GM18519 (cell line): ENCODE measurements at regions not wholly inside any gene's neighbourhood (a gene's known extent, or its start where the extent isn't known, plus 50 kb on each side); places are given as distances from the start of the nearest gene placed in this dataset.

Experiments
- ATAC-seq: cut with Tn5 transposase; IDR thresholded peaks from one replicate; pipeline ENCODE4 v1.9.1; 2021; ENCODE audit warnings: mild to moderate bottlenecking, moderate library complexity; ENCODE audit not compliant: unreplicated experiment, low FRiP score

DNA sequence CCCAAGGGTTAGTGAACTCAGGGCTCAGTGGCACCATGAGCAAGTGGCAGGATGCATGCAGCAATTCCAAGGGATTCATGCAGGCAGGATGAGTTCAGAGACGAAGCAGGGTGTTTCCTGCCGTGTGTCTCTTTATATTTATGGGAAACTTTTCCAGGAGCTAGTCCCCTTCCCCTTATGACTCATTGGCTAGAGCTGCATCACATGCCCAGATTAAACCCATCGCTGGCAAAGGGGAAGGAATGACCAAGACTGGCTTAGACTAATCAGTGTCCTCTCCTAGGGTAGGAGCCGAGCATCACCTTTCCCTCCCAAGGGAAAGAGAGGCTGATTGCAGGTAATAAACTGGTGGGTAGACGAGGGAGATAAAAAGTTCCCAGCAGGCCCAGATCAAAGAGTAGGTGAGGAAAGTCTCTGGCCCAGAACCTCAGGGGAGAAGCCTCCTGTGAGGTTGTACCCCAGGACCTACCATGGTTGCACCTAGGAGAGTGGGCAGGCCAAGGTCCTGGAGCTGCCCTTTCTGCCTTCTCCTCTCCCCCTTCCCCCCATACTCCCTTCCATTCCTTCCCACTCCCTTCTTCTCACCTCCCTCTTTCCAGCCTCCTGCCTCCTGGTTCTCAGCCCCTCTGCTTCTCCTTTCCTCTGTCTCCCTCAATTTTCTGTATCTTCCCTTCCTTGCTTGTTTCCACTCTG is 67.8 kb upstream of the ITGA11 start:
- ATAC-seq = no peak

DNA sequence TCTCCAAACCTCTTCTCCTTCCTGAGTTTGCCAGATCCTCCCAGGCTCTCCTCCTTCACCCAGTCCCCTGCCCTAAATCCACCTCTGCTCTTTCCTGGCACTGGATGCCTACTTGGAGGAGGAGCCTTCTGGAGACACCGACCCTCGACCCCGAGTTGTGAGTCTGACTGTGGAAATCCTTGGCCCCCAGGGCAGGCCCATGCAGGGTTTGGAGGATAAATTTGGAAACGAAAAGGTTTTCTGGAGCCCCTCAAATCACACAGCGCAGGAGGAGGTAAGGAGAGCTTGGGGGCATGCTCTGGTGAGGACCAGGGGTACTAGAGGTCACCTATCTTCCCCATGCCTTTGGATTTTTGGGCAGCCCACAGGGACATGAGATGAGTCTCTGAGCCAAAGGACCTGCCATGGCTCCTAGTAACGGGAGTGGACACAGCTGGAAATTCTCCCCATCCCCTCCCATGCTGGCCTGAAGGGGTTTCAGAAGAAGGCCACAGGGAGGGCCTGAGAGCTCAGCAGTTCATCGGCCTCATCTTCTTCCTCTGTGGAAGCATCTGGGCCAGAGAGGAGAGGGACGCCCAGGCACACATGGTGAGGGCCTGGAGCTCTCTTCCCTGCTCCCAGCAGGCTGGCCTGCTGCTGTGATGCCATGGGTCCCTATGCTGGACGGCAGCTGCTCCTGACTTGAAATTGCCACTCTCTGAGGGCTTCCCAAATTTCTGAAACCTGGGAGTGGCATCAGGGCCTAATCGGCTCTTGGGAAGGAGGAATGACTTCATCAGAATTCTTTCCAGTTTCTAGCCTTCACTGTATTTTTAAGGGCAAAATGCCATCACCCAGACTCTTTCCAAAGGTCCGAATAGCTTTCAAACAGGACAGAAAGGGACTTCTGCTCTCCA is 68.6 kb upstream of the ITGA11 start:
- no peak for ATAC-seq

DNA sequence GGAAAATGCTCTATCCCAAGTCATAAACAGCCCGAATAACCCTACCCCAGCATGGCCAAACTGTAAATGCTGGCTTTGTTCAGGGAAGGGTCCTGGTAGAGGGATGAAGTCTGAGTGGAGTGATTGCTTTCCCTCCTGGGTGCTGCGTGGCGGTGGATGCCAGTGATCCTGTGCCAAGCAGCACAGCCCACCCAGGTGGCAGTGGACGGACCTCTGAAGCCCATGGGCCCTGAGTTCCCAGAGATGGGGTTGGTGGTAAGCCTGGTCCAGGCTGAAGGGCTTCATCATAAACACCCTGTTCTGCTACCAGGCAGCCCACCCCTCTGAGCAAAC is 69.3 kb upstream of the ITGA11 start:
- no peak for ATAC-seq

DNA sequence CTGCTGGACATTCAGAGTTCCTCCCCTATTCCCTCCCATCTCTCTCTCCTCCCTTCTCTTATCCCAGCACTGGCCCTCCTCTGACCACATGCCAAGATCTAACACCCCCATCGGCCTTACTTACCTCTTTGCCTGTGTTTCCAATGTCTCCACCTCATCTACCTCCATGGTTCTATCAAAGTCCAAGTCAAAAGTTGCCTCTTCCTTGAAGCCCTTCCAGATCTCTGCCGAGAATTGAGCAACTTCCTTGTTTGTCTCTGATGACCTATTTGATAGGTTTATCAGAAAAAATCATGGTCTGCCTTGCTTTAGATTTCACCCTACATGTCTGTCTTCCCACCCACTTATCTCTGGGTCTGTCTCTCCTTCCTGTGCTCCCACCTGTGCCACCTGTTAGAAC is 69.7 kb upstream of the ITGA11 start:
- ATAC-seq = no peak

DNA sequence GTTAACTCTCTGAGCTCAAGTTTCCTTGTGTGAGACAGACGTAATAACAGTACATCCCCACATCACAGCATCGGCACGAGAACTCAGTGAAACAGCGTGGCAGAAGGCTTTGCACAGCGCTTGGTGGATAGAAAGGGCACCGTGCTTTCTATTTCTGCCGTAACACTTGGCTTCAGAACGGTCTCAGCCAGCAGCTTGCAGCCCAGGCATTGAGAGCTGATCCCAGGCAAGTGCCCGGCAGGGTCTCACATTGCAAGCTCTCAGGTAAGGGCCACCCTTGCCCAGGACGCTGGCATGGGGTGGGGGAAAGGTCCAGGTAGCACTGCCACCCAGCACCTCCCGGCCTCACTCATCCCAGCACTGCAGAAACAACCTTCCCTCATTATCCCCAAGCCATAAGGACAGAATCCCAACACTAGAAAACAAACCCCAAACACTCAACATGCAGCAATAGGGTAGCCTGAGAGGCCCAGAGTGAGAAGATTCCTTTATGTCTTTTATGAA is 70.5 kb upstream of the ITGA11 start:
- no peak for ATAC-seq

DNA sequence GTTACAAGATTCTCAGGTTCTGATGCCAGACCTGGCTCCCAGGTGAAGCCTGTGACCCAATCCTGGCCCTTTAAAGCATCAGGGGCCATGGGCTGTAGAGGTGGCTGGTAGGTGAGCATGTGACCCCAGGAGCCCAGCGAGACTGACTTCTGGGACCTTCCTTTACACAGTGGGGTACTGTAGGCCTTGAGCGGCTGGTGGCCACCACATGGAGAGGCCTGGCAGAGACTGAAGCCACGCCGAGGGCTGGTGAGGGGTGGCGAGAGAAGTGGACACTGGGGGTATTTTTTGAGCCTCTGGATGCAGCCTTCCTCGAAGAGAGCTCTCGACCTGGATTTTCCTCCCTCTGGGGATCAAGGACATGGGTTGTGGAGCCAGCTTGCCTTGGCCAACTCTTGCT is 71.2 kb upstream of the ITGA11 start:
- no peak for ATAC-seq

DNA sequence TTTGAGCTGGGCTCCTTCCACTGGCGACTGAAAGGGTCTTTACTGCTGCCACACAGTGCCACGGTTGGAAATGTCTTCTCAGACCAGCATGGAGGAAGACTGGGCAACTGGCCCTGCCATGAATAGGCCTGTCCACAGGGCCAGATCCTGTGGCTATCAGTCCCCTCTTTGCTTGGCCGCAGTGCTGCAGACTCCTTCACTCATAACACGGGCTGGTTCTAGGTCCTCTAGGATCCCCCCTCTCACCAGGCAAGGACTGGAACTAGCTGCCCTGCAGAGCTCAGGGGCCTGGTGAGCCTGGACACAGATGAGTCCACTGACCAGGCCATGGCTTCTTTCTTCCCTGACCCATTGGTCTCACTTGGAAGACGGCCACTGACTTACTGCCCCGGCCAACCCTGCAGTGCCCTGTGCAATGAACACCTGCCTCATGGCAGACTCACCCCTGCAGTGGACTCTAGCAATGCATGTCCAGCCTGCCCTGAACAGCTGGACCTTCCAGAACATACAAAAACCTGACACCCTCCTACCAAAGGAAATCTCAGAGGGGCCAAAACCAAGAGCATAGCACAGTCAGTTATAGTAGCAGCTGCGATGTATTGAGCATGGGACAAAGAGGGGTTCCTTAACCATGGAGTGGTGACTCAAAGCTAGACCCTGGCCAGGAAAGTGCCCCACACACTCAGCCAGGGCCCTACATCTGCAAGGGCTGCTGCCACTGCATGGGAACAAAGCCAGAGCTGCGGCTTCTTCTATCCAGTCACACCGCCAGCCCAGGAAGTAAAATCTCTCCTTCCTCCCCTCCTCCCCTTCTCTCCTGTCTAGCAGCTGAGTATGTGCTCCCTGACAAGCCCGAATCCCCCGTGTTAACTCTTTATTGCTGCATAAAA is 72.1 kb upstream of the ITGA11 start:
- ATAC-seq = no peak

DNA sequence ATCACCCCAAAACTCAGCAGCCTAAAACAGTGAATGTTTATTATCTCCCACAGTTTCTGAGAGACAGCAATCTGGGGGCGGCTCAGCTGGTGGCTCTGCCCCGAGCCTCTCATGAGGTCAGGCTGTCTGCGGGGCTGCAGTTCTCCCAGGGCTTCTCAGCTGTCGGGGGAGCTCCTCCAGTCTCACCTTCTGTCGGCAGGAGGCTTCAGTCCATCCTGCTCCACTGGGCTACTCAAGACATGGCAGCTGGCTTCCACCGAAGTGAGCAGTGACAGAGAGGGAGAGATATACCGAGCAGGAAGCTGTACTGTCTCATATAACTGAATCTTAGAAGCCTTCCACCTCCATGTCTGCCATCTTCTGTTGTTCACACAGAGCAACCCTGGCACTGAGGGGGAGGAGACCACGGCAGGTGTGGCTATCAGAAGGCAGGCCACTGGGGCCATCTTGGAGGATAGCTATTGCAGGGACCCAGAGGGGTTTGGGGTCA is 72.8 kb upstream of the ITGA11 start:
- no peak for ATAC-seq

DNA sequence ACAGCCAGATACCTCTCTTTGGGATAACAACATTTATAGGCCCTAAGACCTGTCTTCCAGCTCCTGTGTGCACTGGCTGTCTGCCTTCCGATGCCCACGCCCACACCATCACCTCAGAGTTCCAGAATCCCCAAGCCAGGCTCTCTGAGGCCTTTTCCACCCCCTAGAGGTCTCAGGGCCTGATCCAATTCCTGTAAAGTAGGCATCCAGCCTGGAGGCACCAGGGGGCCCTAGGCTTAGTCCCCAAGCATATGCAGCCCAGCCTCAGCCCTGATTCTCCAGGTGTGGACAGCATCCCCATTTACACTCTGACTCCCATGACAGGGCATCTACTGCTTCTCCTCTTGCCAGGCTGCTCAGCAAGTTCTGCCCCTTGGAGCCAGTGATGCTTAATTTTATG is 72.7 kb upstream of the CORO2B start:
- ATAC-seq = no peak

DNA sequence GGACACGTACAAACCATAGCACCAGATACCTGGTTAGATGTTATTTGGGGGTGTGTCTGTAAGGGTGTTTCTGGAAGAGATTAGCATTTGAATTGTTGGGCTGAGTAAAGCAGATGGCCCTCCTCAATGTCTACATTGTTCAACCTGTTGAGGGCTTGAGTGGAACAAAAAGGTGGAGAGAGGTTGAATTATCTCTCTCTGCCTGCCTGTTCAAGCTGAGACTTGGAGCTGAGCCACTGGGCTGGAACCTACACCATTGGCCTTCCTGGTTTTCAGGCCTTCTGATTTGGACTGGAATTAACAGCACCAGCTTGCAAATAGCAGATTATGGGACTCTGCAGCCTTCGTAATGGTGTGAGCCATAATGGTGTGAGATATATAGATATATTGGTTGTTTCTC is 71.3 kb upstream of the CORO2B start:
- ATAC-seq = no peak

DNA sequence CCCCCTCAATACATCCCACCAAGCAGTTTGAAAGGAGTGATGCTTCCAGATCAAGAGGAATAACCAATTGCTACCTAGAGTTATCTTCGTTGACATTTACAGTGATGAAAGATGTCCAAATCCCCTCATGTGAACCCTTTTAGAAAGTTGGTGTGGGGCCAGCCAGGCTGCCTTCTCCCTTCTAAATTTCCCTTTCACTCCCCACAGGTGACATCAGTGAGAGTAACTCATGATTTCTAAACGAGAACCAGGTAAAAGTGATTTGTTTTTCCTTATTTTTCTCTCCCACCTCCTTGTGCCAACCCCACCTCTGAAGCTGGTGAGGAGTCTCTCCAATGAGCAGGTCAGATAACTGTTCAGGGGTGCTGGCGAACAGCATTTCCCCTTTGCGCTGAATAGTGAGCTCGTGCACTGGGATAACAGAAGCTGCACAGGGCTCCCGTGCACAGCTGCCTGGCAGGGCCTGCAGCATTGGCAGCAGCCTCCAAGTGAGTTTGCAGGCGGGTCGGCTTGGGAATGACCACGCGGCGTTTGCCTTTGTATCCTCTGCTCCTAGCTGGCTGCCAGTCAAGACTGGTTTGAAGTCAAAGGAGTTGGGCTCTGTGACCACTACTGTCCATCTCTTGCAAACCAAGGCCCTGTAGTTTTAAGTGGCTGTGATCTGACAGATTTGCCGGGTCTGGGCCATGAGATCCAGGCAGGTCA is 70.2 kb upstream of the CORO2B start:
- ATAC-seq = no peak

DNA sequence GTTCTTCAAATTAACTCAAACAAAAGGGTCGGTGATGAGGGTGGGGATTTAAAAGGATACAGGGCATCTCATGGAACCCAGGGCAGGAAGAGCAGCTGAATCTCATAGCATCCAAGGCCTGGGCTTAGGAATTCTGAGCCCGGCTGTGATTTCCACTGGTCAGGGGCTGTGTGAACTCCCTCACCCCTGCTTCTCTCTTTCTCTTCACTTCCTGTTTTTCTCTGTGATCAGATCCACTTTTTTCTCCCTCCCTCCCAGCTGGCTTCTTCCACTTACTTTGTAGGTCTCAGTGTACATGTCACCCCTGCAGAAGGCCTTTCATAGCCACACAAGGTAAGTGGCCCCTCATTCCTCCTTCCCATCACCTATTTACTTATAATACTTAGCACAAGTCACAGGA is 68.2 kb upstream of the CORO2B start:
- no peak for ATAC-seq

DNA sequence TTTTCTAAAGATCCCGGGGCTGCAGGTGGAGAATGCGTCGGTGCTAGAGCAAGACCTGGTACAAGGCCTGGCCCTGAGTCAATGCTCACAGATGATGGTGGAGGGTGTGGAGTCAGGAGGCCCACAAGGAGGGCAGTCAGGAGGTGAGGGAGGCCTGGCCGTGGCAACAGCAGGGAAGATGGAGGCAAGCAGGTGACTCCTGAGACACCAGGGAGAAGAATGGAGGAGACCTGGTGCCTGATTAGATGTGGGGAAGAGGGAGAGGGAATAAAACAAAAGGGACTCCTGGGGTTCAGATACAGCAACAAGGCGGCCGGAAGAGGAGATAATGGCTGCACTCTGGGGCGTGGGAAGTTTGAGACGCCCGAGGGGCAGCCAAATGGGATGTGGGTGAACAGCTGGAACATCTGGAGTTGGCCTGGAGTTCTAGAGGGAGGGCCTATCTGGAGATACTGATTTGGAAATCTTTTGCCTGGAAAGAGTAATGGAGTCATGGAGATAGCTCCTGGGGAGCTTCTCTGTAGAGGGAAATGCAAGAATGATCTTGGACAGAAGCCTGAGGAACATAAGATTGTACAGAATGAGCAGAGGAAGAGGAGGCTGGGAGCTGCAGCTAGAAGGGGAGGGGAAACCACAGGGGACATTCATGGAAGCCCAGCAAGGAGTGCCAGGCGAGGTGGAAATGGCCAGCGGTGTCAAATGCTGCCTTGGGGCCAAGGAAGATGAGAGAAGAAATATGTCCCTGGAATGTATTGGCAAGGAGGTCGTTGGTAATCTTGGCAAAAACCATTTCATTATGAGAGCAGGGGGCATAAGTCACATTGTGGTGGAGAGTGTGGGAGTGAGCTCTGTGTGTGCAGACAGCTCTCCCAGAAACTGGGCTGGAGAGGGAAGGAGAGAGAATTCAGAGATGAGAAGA is 67.5 kb upstream of the CORO2B start:
- ATAC-seq = no peak

DNA sequence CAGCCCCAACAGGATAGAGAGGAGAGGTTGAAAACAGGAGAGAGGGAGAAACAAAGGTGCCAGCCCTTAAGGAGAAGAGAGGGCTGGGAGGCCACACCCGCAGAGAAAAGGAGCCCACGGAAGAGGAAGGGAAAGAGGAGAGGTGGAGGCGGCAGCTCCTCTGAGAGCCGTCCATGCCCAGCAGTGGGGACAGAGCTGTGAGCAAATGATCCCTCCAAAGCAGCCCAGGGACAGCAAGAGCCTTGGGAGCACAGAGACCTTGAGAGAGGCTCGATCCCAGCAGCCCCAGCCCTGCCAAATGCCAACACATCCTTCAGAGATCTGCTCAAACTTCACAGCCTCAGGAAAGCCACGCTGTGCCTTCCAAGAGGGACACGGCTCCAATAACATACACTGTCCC is 66.7 kb upstream of the CORO2B start:
- no peak for ATAC-seq

DNA sequence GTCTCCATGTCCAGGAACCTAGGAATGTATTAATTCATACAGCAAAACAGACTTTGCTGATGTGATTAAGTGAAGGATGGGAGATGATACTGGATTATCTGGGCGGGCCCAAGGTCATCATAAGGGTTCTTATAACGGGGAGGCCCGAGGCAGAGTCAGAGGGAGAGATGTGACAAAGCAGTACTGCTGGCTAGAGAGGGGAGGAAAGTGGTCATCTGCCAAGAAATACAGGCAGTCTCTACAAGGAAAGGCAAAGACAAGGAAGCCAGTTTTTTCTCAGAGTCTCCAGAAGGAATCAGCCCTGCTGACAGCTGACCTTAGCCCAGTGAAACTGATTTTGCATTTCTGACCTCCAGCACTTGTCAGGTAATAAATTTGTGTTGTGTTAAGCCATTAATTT is 66.2 kb upstream of the CORO2B start:
- ATAC-seq = no peak

DNA sequence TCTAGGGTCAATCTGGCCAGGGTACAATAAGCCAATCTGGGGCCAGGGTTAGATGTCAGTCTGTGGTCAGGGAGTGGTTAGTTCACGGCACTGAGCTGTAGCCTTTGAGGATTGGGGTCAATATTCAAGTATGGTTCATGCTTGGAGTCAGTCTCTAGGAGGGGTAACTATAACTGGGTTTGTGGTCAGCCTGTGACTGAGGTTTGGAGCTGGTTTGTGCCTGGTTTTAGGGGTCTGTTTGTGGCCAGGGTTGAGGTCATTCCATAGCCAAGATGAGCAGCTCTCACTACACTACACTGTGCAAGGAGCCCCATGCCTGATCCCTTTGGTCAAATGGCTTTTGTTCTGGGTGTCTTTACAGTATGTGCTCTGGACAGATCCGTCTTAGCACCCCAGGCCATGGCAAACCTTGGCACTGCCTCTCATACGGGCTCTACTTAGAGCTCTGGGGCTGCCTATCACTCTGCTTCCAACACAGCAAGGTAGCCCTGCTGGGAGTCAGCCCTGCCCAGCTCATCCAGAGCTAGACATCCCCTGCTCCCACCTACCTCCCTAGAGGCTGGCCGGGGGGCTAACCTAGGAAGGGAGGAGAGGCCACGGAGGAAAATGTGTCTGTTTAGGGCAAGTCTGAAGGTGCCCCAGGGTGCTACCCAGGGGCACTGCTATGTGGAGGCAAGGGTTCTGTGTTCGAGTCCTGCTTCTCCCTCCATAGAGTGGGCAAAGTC is 63.3 kb upstream of the CORO2B start:
- ATAC-seq = no peak

DNA sequence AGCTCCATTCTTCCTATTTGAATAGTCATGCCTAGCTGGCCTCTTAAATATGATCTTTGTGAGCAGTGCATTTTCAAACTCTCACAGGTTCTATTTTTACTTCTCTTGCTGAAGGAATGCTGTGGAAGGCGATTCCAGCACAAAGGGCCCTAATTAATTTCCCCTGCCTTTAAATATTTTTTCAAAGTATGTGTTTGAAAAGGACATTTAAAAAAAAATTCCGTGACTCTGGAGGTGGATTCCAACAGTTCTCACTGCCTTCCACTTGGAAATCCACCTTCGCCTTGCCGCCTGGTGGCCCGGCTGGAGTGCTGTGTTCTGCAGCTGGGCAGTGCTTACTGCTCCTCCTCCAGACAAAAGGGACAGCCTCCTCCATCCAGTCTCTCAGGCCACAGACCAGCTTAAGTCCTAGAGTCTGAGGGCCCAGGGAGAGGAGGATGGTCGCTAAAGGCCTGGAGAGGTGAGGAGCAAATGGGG is 61.5 kb upstream of the CORO2B start:
- no peak for ATAC-seq

DNA sequence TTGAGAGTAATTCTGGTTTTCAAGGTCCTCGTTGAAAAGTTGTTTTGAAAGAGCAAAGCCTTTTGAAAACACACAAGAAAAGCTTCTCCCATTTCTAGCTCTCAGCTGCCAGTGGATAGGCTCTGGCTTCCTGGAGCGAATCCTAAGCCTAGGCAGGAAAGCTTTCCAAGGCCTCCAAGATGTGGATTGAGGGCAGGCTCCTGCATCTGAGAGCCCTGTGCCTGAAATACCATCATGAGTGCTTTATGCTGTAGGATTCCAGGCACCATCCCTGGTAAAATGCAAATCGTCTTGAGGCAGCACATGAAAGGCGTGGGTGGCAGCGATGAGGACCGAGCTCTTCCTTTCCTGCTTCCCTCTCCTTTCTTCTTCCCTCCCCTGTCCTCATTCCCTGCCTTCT is 60.7 kb upstream of the CORO2B start:
- no peak for ATAC-seq
